ENCODE measurements at regions not wholly inside any gene's neighbourhood (a gene's known extent, or its start where the extent isn't known, plus 50 kb on each side); places are given as distances from the start of the nearest gene placed in this dataset.

DNA sequence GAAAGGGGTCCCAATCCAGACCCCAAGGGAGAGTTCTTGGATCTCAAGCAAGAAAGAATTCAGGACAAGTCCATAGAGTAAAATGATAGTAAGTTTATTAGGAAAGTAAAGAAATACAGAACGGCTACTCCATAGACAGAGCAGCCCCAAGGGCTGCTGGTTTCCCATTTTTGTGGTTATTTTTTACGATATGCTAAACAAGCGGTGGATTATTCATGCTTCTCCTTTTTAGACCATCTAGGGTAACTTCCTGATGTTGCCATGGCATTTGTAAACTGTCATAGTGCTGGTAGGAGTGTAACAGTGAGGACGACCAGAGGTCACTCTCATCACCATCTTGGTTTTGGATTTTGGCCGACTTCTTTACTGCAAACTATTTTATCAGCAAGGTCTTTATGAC, 1033.4 kb downstream of the SORCS3 start:
- ChIA-PET POLR2A (no interaction called here), CTCF (no interaction called here)
- no peak for DNase-seq (ENCODE audit: low read depth)
- TF ChIP-seq, protein P1, sequence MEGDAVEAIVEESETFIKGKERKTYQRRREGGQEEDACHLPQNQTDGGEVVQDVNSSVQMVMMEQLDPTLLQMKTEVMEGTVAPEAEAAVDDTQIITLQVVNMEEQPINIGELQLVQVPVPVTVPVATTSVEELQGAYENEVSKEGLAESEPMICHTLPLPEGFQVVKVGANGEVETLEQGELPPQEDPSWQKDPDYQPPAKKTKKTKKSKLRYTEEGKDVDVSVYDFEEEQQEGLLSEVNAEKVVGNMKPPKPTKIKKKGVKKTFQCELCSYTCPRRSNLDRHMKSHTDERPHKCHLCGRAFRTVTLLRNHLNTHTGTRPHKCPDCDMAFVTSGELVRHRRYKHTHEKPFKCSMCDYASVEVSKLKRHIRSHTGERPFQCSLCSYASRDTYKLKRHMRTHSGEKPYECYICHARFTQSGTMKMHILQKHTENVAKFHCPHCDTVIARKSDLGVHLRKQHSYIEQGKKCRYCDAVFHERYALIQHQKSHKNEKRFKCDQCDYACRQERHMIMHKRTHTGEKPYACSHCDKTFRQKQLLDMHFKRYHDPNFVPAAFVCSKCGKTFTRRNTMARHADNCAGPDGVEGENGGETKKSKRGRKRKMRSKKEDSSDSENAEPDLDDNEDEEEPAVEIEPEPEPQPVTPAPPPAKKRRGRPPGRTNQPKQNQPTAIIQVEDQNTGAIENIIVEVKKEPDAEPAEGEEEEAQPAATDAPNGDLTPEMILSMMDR (IDR thresholded peaks at IDR 0.05; ENCODE audit: insufficient read depth, low read depth, low read length), result no peak
- H3K36me3 ChIP-seq (ENCODE audit: control insufficient read depth, insufficient read depth, low read length), result no peaks in the 10 kb centered on the region
- no peak overlapping the region for H3K4me3 ChIP-seq (ENCODE audit: low read depth, low read length)
- no peaks in the 10 kb centered on the region for H3K27me3 ChIP-seq (ENCODE audit: control insufficient read depth, insufficient read depth, low read length)

DNA sequence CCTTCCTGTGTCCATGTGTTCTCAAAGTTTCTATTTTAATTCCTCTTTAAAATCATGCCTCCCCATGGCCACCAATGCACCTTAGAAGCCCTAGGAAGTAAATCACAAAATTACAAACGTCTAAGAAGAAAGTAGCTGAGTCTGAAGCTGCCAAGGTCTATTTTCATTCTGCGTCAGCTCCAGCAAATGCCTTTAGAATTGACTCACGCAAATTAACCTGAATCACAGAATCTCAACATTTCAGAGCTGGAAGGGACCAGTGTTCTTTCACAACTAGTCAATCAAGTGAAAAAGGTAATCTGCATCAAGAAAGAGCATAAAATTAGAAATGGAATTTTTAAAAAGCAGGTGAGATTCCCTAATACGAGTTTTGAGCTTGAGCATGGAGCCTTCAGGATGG, 1017.6 kb downstream of the SORCS3 start:
- ChIA-PET CTCF (no interaction called here), POLR2A (no interaction called here)
- Histone ChIP-seq H3K36me3 (ENCODE audit: control insufficient read depth, insufficient read depth, low read length) (no peaks in the 10 kb centered on the region), H3K27me3 (ENCODE audit: control insufficient read depth, insufficient read depth, low read length) (no peaks in the 10 kb centered on the region), H3K4me3 (ENCODE audit: low read depth, low read length) (no peak overlapping the region)
- TF ChIP-seq, protein P1 (IDR thresholded peaks at IDR 0.05; ENCODE audit: insufficient read depth, low read depth, low read length), result no peak
- no peak for DNase-seq (ENCODE audit: low read depth)

DNA sequence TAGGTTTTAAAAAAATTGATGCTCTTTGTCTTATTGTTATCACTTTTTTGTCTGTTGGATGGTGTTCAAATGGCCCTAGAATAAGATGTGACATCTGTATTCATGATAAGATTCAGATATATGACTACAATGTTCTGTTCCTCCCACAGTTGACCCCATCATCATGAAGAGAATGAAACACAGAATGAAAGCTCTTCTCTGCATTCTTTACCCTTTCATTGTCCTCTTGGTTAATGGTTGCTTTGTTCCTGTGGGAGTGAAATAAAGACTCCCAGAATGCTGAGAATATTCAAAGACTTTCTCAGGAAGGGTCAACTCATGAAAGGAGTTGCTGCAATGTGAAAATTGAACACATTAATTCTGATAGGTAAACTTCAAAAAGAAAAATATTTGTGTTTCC, 1015.8 kb downstream of the SORCS3 start:
- POLR2A ChIA-PET, result no interaction called here

DNA sequence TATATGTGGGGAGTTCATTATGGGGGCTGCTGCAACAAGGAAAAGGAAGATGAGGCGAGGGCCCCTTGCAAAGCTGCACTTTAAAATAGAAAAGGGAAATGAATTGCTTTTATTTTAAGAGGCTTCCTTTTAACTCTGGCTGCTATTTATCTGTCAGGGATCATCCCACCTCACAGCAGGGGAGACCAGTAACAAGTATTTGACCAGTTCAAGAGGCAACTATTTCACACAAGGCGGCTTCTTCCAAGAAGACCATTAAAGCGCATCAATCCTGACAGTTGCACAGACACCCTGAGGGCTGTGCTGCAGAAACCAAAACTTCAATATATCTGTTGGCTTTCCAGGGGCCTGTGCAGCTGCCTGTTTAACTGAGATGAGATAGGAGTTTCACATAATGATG, 1009.2 kb downstream of the SORCS3 start:
- Histone ChIP-seq H3K27me3 (ENCODE audit: control insufficient read depth, insufficient read depth, low read length) (no peaks in the 10 kb centered on the region), H3K36me3 (ENCODE audit: control insufficient read depth, insufficient read depth, low read length) (no peaks in the 10 kb centered on the region), H3K4me3 (ENCODE audit: low read depth, low read length) (no peak overlapping the region)
- no peak for DNase-seq (ENCODE audit: low read depth)
- ChIA-PET CTCF (no interaction called here), POLR2A (no interaction called here)
- TF ChIP-seq, protein P1 (IDR thresholded peaks at IDR 0.05; ENCODE audit: insufficient read depth, low read depth, low read length), result no peak

More for the DNA sequence above, 1015.8 kb downstream of the SORCS3 start:
- no peaks in the 10 kb centered on the region for H3K27me3 ChIP-seq (ENCODE audit: control insufficient read depth, insufficient read depth, low read length)
- H3K36me3 ChIP-seq (ENCODE audit: control insufficient read depth, insufficient read depth, low read length), result no peaks in the 10 kb centered on the region
- CTCF ChIA-PET, result no interaction called here
- TF ChIP-seq, protein P1 (IDR thresholded peaks at IDR 0.05; ENCODE audit: insufficient read depth, low read depth, low read length), result no peak
- no peak for DNase-seq (ENCODE audit: low read depth)
- no peak overlapping the region for H3K4me3 ChIP-seq (ENCODE audit: low read depth, low read length)

DNA sequence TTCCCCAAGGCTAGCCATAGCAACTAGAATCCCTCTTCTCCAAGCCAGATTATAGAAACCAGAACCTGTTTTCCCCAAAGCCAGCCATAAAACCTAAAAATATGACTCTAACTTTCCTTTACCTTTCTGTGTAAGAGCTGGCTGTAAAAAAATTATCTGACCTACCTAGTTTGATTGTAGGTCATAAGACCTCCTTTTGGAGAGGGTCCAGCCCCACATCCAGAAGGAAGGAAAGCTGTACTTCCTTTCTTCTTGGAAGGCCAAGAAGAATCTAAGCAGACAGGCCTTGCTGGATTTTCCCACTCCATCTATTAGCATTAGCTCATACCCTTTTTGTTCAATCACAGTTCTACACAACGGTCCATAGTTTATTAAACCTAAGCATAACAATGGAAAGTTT, 1006.3 kb downstream of the SORCS3 start:
- no peaks in the 10 kb centered on the region for H3K36me3 ChIP-seq (ENCODE audit: control insufficient read depth, insufficient read depth, low read length)
- ChIA-PET POLR2A (no interaction called here), CTCF (no interaction called here)
- no peak for DNase-seq (ENCODE audit: low read depth)
- H3K4me3 ChIP-seq (ENCODE audit: low read depth, low read length), result no peak overlapping the region
- H3K27me3 ChIP-seq (ENCODE audit: control insufficient read depth, insufficient read depth, low read length), result no peaks in the 10 kb centered on the region
- TF ChIP-seq, protein P1 (IDR thresholded peaks at IDR 0.05; ENCODE audit: insufficient read depth, low read depth, low read length), result no peak
